WERI-Rb-1 (cell line): ENCODE measurements at regions not wholly inside any gene's neighbourhood (a gene's known extent, or its start where the extent isn't known, plus 50 kb on each side); places are given as distances from the start of the nearest gene placed in this dataset.

Source experiments
- DNase-seq: peaks from one replicate; pipeline ENCODE4 v3.0.0-alpha.2; 2020
- H3K27ac ChIP-seq: fragments of 250-450 bp; sonication (Bioruptor Pico); 2 replicates; pipeline ENCODE4 v1.5.1; 2020; ENCODE audit warnings: mild to moderate bottlenecking, moderate library complexity
- H3K27me3 ChIP-seq: fragments of 250-450 bp; sonication (Bioruptor Pico); 2 replicates; pipeline ENCODE4 v1.5.1; 2021; ENCODE audit warnings: mild to moderate bottlenecking, low read depth, moderate library complexity; ENCODE audit not compliant: insufficient read depth, severe bottlenecking
- H3K36me3 ChIP-seq: fragments of 250-450 bp; sonication (Bioruptor Pico); 2 replicates; pipeline ENCODE4 v1.5.1; 2020; ENCODE audit warnings: mild to moderate bottlenecking, moderate library complexity
- H3K4me3 ChIP-seq: 2 replicates; pipeline ENCODE4 v1.5.1; 2011; ENCODE audit warnings: low read depth, mild to moderate bottlenecking, control low read depth, low read length
- H3K9me3 ChIP-seq: fragments of 250-450 bp; sonication (Bioruptor Pico); 2 replicates; pipeline ENCODE4 v1.5.1; 2021; ENCODE audit warnings: mild to moderate bottlenecking, moderate library complexity; ENCODE audit not compliant: severe bottlenecking
- CTCF ChIP-seq: IDR thresholded peaks from 2 replicates; pipeline ENCODE4 v1.5.1; 2011; ENCODE audit warnings: low read depth, mild to moderate bottlenecking, control low read depth, inconsistent platforms, low read length

GRCh38 chr18:40917056-40917455, 1038.0 kb upstream of the PIK3C3 start:
- H3K4me3 ChIP-seq, result no peak overlapping the region
- no peaks in the 10 kb centered on the region for H3K36me3 ChIP-seq
- H3K27me3 ChIP-seq, result no peaks in the 10 kb centered on the region
- no peak overlapping the region for H3K27ac ChIP-seq
- TF ChIP-seq CTCF, result no peak
- H3K9me3 ChIP-seq, result no peaks in the 10 kb centered on the region
- DNase-seq, result no peak

GRCh38 chr18:40915724-40916123, 1039.3 kb upstream of the PIK3C3 start:
- H3K36me3 ChIP-seq, result no peaks in the 10 kb centered on the region
- no peak for DNase-seq
- no peaks in the 10 kb centered on the region for H3K27me3 ChIP-seq
- no peaks in the 10 kb centered on the region for H3K9me3 ChIP-seq
- no peak overlapping the region for H3K4me3 ChIP-seq
- H3K27ac ChIP-seq, result no peak overlapping the region
- no peak for TF ChIP-seq CTCF

GRCh38 chr18:40911582-40912254, 1043.3 kb upstream of the PIK3C3 start:
- no peak for DNase-seq
- Histone ChIP-seq H3K4me3 (no peak overlapping the region), H3K27ac (no peak overlapping the region), H3K9me3 (no peaks in the 10 kb centered on the region), H3K27me3 (no peaks in the 10 kb centered on the region), H3K36me3 (no peaks in the 10 kb centered on the region)
- no peak for TF ChIP-seq CTCF

GRCh38 chr18:40911041-40911440, 1044.0 kb upstream of the PIK3C3 start:
- H3K4me3 ChIP-seq, result no peak overlapping the region
- no peaks in the 10 kb centered on the region for H3K9me3 ChIP-seq
- H3K27me3 ChIP-seq, result no peaks in the 10 kb centered on the region
- TF ChIP-seq CTCF, result no peak
- no peaks in the 10 kb centered on the region for H3K36me3 ChIP-seq
- DNase-seq, result no peak
- no peak overlapping the region for H3K27ac ChIP-seq

- Histone ChIP-seq H3K4me3 (no peak overlapping the region), H3K27me3 (no peaks in the 10 kb centered on the region), H3K9me3 (no peaks in the 10 kb centered on the region), H3K36me3 (no peaks in the 10 kb centered on the region), H3K27ac (no peak overlapping the region)
- no peak for TF ChIP-seq CTCF
- no peak for DNase-seq
Observed at GRCh38 chr18:40907842-40908241, 1047.2 kb upstream of the PIK3C3 start.

GRCh38 chr18:40904295-40904694, 1050.7 kb upstream of the PIK3C3 start:
- no peak for TF ChIP-seq CTCF
- H3K9me3 ChIP-seq, result no peaks in the 10 kb centered on the region
- no peaks in the 10 kb centered on the region for H3K36me3 ChIP-seq
- no peak overlapping the region for H3K27ac ChIP-seq
- DNase-seq, result no peak
- H3K4me3 ChIP-seq, result no peak overlapping the region
- no peaks in the 10 kb centered on the region for H3K27me3 ChIP-seq
